HCT116 (cell line): ENCODE measurements at regions not wholly inside any gene's neighbourhood (a gene's known extent, or its start where the extent isn't known, plus 50 kb on each side); places are given as distances from the start of the nearest gene placed in this dataset.

ENCODE experiments used
- ATF3 ChIP-seq: IDR thresholded peaks from 2 replicates; pipeline ENCODE4 v1.6.1; 2012
- CBX3 ChIP-seq: IDR thresholded peaks from 2 replicates; pipeline ENCODE4 v1.6.1; 2012; ENCODE audit warnings: low read depth
- CEBPB ChIP-seq: IDR thresholded peaks from 2 replicates; pipeline ENCODE4 v1.6.1; 2012; ENCODE audit warnings: low read depth
- CTCF ChIP-seq, 3 experiments: fragments of 200-600 bp in 1 of 3; sonication (generic) in 1 of 3; IDR thresholded peaks in 2 of 3; conservative IDR thresholded peaks in 1 of 3; 2 replicates each; pipeline ENCODE4 v1.5.1; 2012 to 2017; ENCODE audit warnings: low read depth in 2 of 3, low read length in 2 of 3, antibody characterized with exemption in 1 of 3, borderline replicate concordance in 1 of 3, control low read depth in 1 of 3, mild to moderate bottlenecking in 1 of 3, mixed read lengths in 1 of 3, mixed run types in 1 of 3, moderate library complexity in 1 of 3; ENCODE audit not compliant: insufficient read depth in 1 of 3
- EGR1 ChIP-seq: IDR thresholded peaks from 2 replicates; pipeline ENCODE4 v1.6.1; 2012; ENCODE audit warnings: low read depth
- ELF1 ChIP-seq: IDR thresholded peaks from 2 replicates; pipeline ENCODE4 v1.6.1; 2012; ENCODE audit warnings: low read depth, borderline replicate concordance
- EZH2 ChIP-seq: fragments of 200-600 bp; sonication (generic); IDR thresholded peaks from 2 replicates; pipeline ENCODE4 v1.6.1; 2017; ENCODE audit warnings: antibody characterized with exemption, mixed run types
- EZH2phosphoT487 ChIP-seq: fragments of 200-600 bp; IDR thresholded peaks from 2 replicates; pipeline ENCODE4 v1.6.1; 2018; ENCODE audit warnings: antibody characterized with exemption, borderline replicate concordance
- MAX ChIP-seq: IDR thresholded peaks from 2 replicates; pipeline ENCODE4 v1.6.1; 2012
- POLR2A ChIP-seq: IDR thresholded peaks from 2 replicates; pipeline ENCODE4 v1.7.0; 2011; ENCODE audit warnings: borderline replicate concordance; ENCODE audit not compliant: insufficient read depth, insufficient read length; ENCODE audit errors: extremely low read depth
- POLR2AphosphoS5 ChIP-seq: IDR thresholded peaks from 2 replicates; pipeline ENCODE4 v1.6.1; 2011; ENCODE audit warnings: mild to moderate bottlenecking, low read depth, low read length, moderate library complexity
- SIN3A ChIP-seq: IDR thresholded peaks from 2 replicates; pipeline ENCODE4 v1.6.1; 2012; ENCODE audit warnings: low read depth
- TCF7L2 ChIP-seq: IDR thresholded peaks from 2 replicates; pipeline ENCODE4 v1.7.0; 2011; ENCODE audit warnings: borderline replicate concordance, inconsistent platforms; ENCODE audit not compliant: insufficient read depth, insufficient read length; ENCODE audit errors: extremely low read depth

GRCh38 chr9:11708899-11709298, 984.3 kb upstream of the TYRP1 start:
- TF ChIP-seq ATF3 = no peak
- TF ChIP-seq ELF1 = no peak
- TF ChIP-seq CTCF (IDR thresholded peaks at IDR 0.05 in 2 of 3, conservative IDR thresholded peaks at IDR 0.05 in 1 of 3; ENCODE audit: borderline replicate concordance in 1 of 3, insufficient read depth in 1 of 3, low read depth in 2 of 3, low read length in 2 of 3) = no peak
- TF ChIP-seq TCF7L2 = no peak
- TF ChIP-seq SIN3A = no peak
- no peak for TF ChIP-seq POLR2AphosphoS5
- TF ChIP-seq EZH2 = no peak
- no peak for TF ChIP-seq MAX
- TF ChIP-seq EGR1 = no peak
- TF ChIP-seq CBX3 = no peak
- TF ChIP-seq POLR2A = no peak
- no peak for TF ChIP-seq EZH2phosphoT487
- no peak for TF ChIP-seq CEBPB
